Left ventricle myocardium superior (tissue), 1 donor: ENCODE measurements at regions not wholly inside any gene's neighbourhood (a gene's known extent, or its start where the extent isn't known, plus 50 kb on each side); places are given as distances from the start of the nearest gene placed in this dataset.
"Not testable (repeated sequence)": the region's sequence is repeated elsewhere in the genome, so short reads cannot be mapped to it uniquely, and the experiment has no call there.

Source experiments
- ATAC-seq: fragments of 200-7000 bp; cut with Tn5 transposase; one replicate; pipeline ENCODE4 v1.9.1; 2020; ENCODE audit warnings: mild to moderate bottlenecking, moderate library complexity
- DNase-seq: peaks from one replicate; pipeline ENCODE4 v3.0.0-alpha.2; 2020
- intact Hi-C: fragments of 100-400 bp; cut with micrococcal nuclease; formaldehyde crosslinking; loops from one replicate; pipeline ENCODE4 v1.11.0; 2022
- donor health status: DM: no; HTN: yes; CAD: no; lungs with severe emphysema.

- DNase-seq: no peak
- intact Hi-C loops: no loop called here
- ATAC-seq: no peak
Measured at GRCh38 chr18:40355726-40356125, 1599.3 kb upstream of the PIK3C3 start.

DNA sequence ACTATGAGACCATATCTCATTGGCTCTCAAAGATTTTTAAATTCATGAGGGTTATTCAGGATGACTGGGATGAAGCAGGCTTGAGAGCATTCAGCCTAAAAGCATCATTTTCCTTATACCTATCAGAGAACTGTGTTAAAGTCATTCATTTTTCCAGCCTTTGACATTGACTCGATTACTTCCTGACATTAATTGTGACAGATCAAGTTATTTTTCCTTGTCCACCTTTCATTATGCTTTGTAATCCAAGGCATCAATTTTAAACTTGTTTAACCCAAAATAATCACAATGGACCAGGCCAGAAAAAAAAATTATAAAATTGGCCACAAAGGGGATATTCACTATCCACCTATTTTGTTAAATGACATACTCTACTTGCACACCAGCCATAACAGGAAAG is 1606.8 kb upstream of the PIK3C3 start:
- DNase-seq: no peak
- intact Hi-C loops: no loop called here
- no peak for ATAC-seq

- intact Hi-C loops: no loop called here
- ATAC-seq (no peak), DNase-seq (no peak)
Measured at GRCh38 chr18:40347261-40347660, 1607.8 kb upstream of the PIK3C3 start.

DNA sequence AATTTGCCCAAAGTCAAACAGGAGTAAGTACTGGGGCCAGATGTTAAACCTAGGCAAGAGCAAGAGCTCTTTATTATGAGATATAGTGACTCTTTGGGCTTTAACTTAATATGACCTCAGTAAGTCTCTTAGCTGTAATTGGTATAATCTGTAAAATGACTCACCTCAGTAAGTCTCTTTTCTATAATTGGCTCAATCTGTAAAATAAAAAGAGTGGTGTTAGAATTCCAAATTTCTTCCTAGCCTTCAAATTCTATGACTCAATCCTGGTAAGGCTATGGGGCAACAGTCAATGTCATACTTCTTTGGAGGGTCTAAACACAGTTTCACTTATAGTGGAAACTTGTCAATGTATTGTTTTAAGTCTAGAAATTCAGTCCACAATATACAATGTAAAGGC is 1608.9 kb upstream of the PIK3C3 start:
- no peak for ATAC-seq
- no peak for DNase-seq
- intact Hi-C loops: no loop called here

- DNase-seq (no peak), ATAC-seq (no peak)
- intact Hi-C loops: no loop called here
Measured at GRCh38 chr18:40341701-40342100, 1613.3 kb upstream of the PIK3C3 start.

- intact Hi-C loops: no loop called here
- no peak for ATAC-seq
- DNase-seq: no peak
Measured at GRCh38 chr18:40338284-40338683, 1616.8 kb upstream of the PIK3C3 start.

DNA sequence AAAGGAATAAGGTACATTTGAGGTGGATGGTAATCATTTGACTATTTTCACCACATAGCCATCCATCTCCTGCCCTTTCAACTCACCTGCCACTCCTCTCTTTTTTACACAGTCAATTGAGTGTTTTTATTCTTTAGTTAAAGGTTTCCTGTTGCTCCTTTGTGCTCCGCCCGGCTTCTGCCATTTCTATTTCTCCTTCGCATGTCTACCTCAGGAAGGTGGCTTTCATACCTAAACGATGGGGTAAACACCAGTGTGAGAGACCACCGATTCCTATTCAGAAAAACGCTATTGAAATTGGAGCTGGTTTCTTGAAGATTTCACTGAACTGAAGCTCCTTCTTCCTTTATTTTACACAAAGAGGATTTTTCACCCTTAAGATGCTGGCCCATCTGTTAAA is 1628.0 kb upstream of the PIK3C3 start:
- ATAC-seq: no peak
- DNase-seq: no peak
- intact Hi-C loops: no loop called here

DNA sequence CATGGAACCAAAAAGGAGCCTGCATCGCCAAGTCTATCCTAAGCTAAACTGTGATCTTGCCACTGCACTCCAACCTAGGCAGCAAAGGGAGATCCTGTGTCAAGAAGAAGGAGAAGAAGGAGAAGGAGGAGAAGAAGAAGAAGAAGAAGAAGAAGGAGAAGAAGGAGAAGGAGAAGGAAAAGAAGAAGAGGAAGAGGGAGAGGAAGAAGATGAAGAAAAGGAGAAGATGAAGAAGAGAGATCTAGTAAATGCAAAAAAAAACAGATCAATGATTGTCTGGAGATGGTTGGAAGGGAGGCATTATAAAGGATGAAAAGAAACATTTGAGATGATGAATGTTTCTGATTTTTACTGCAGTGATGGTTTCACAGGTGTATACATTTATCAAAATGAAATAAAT is 1629.0 kb upstream of the PIK3C3 start:
- DNase-seq (no peak), ATAC-seq (no peak)
- intact Hi-C loops: no loop called here

DNA sequence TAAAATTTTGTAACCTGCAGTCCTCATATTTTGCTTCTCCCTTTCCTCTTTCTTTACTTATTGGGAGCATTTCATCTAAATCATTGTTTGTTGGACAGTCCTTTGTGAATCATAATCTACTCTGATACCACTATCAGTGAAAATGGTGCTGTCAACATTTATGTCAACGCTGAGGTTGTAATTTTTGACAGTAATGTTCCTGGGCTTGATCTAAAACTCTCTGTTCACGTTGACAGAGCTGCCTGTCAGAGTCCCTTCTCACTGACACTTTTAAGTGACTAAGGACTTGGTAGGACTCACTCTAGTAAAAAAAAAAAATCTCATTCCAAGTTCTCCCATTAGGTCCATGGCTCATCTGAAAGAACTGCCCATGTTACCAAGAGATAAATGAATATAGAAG is 1640.8 kb upstream of the PIK3C3 start:
- intact Hi-C loops: no loop called here
- DNase-seq (no peak), ATAC-seq (no peak)

GRCh38 chr18:40313030-40313642 is 1641.9 kb upstream of the PIK3C3 start:
- intact Hi-C loops: no loop called here
- no peak for DNase-seq
- no peak for ATAC-seq

- intact Hi-C loops: no loop called here
- no peak for DNase-seq
- no peak for ATAC-seq
Measured at GRCh38 chr18:40307627-40308026, 1647.4 kb upstream of the PIK3C3 start.

DNA sequence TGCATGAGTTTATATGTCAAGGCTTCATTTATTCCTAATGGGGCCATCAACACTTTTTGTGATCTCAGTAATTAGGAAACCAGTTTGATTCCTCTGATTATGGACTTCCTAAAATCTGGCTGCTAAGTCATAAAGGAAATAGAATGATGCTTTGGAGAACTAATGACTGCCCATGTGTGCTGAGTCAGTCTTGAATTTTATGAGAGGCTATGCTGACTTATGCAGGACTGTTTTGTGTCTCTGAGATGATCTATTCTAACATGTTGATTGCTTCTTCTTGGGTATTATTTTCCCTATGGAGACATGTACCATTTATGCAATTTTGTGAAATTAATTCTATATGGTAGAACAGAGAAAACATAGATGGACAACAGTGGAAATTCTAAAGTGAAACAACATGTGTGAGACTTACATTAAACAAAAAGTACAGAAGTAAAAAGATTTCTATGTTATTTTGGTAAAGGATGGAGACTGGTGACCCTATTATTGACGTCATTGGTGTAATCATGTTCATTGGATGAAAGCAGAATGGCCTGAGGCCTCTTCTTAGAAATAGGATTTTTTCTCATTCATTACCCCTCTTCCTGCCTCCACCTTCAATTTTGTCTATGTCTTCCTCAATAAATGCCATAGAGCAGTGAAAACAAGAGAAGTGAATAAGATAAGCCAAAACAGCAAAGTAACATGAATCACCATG is 1658.2 kb upstream of the PIK3C3 start:
- ATAC-seq (no peak), DNase-seq (no peak)
- intact Hi-C loops: no loop called here

DNA sequence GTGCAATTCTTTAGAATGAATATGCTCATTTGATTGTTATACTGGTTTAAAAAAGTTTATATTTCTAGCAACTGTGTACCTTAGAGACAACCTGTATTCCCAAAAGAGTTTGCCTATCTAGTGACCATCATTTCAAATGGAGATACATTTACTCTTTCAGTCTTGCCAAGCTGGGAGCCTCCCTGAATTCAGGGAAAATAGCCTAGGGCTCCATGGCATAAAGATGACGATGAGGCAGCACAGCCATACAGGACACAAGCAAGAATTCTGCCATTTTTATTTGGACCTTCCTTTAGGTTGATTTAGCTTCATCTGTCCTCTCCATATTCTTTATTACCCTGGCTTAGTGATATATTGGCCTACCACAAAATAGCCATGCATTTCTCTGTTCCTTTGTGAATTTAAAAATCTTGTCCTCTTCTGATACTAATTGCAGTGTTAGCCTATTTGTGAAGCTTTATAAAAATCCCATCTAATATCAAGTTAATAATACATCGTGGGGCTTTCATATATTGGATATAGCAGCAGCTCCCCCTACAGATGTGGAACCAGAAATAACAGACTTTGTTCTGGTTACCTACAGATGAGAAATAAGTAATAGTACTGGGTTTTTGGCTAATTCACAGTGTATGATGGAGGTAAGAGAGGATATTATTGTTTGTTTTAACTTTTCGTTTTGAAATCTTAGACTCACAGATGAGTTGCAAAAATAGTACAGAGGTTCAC is 1661.9 kb upstream of the PIK3C3 start:
- no peak for DNase-seq
- no peak for ATAC-seq
- intact Hi-C loops: no loop called here

- DNase-seq: no peak
- intact Hi-C loops: no loop called here
- no peak for ATAC-seq
Measured at GRCh38 chr18:40283560-40283959, 1671.5 kb upstream of the PIK3C3 start.

DNA sequence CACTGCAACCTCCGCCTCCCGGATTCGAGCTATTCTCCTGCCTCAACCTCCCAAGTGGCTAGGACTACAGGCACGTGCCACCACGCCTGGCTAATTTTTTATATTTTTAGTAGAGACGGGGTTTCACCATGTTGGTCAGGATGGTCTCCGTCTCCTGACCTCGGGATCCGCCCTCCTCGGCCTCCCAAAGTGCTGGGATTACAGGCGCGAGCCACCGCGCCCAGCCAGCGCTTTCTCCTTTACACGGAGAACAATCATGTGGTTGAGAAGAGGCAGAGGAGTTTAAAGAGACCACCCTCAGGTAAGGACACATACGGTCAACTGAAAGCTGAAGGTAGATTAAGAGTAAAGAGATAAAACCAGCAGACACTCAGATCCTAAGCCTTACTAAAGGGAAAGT is 1673.7 kb upstream of the PIK3C3 start:
- intact Hi-C loops, DNase-seq, ATAC-seq: not testable (repeated sequence)

- intact Hi-C loops: no loop called here
- DNase-seq: no peak
- ATAC-seq: no peak
Measured at GRCh38 chr18:40274618-40275196, 1680.3 kb upstream of the PIK3C3 start.

DNA sequence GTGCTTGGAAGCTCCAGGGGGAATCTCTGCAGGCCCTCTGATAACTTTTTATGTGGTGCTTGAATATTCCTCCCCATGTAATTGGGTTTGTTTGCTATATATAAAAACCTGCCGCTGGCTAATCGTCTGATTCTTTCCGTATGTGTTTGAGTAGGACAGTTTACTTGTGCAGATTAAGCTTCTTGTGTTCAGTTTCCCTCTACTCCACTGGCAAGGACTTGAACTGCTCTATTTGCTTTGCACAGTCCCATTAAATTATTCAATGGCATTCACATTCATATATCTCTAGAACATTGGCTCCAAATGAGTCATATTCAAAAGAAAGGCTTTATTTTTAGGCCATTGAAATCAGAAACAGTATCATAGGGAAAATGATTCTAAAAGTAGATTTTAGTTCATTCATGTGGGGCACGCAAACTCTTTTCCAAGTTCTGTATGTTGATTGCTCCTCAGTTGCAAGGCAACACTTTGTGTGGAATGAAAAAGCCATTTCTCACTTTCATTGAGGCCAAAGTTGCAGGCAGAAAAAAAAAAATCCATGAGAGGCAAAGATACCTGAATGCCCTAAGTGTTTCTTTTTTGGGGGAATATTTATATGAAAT is 1682.3 kb upstream of the PIK3C3 start:
- intact Hi-C loops: no loop called here
- ATAC-seq: no peak
- no peak for DNase-seq

GRCh38 chr18:40259115-40259835 is 1695.8 kb upstream of the PIK3C3 start:
- ATAC-seq (no peak), DNase-seq (no peak)
- intact Hi-C loops: no loop called here

DNA sequence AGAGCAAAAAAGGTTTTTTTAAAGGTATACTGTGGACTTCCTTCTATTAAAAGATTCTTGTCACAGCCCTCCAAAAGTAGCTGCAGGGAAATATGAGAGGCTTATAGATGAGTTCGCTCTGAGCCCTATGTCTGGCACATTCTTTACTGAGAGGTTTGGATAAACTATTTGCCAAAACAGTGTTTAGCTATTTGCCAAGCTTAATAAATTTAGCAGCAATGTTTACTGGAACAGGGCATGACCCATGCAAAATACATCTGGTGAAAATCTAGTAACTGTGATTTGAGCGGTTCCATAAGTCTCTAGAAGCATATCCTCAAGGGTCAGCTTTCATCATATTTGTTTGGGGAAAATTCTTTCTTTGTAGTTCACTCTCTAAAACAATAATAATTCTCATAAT is 1696.7 kb upstream of the PIK3C3 start:
- intact Hi-C loops: no loop called here
- DNase-seq: no peak
- no peak for ATAC-seq
